H1 (cell line): ENCODE measurements at regions not wholly inside any gene's neighbourhood (a gene's known extent, or its start where the extent isn't known, plus 50 kb on each side); places are given as distances from the start of the nearest gene placed in this dataset.

Experiments used
- CTCF ChIA-PET: fragments of 300-600 bp; sonication (Branson Sonifier 250); formaldehyde crosslinking; loops from one replicate; lab custom pipeline; 2021; ENCODE audit not compliant: partially characterized antibody; lab: Charles Lee
- POLR2A ChIA-PET: fragments of 300-600 bp; sonication (Branson Sonifier 250); formaldehyde crosslinking; loops from one replicate; lab custom pipeline; 2021; ENCODE audit warnings: inconsistent platforms; ENCODE audit not compliant: partially characterized antibody; lab: Charles Lee
- DNase-seq, 2 experiments: peaks; one replicate each; pipeline versions ENCODE4 v3.0.0 to v3.0.0-alpha.2; 2010 to 2022; ENCODE audit warnings: low spot score in 2 of 2, low read depth in 1 of 2, mixed read lengths in 1 of 2
- FAIRE-seq: peaks from 2 replicates; lab custom pipeline; 2011; peaks lifted over from hg19 to GRCh38; lab: Jason Lieb, UNC
- H2AFZ ChIP-seq: 2 replicates; pipeline ENCODE4 v1.8.1; 2012; ENCODE audit warnings: low read length, inconsistent platforms
- H2AK5ac ChIP-seq: 2 replicates; pipeline ENCODE4 v1.6.1; 2013; ENCODE audit warnings: low read depth, low read length
- H2BK120ac ChIP-seq: replicated peaks from 2 replicates; pipeline ENCODE3; 2013; ENCODE audit warnings: low read depth, low read length, inconsistent platforms
- H2BK12ac ChIP-seq: 2 replicates; pipeline ENCODE4 v1.6.1; 2013; ENCODE audit warnings: low read depth, low read length
- H2BK15ac ChIP-seq: 2 replicates; pipeline ENCODE4 v1.6.1; 2013; ENCODE audit warnings: low read length
- H2BK20ac ChIP-seq: 2 replicates; pipeline ENCODE4 v1.6.1; 2013; ENCODE audit warnings: low read length
- H2BK5ac ChIP-seq: 2 replicates; pipeline ENCODE4 v1.6.1; 2013; ENCODE audit warnings: low read depth, low read length
- H3K14ac ChIP-seq: 2 replicates; pipeline ENCODE4 v1.6.1; 2013; ENCODE audit warnings: inconsistent platforms; ENCODE audit not compliant: insufficient read length
- H3K18ac ChIP-seq: 2 replicates; pipeline ENCODE4 v1.6.1; 2013; ENCODE audit warnings: low read length; ENCODE audit errors: extremely low read depth
- H3K23ac ChIP-seq: 2 replicates; pipeline ENCODE4 v1.6.1; 2013; ENCODE audit warnings: inconsistent platforms; ENCODE audit not compliant: insufficient read length
- H3K23me2 ChIP-seq: 2 replicates; pipeline ENCODE4 v1.6.1; 2013; ENCODE audit warnings: low read depth, low read length
- H3K27ac ChIP-seq: 2 replicates; pipeline ENCODE4 v1.6.1; 2011; ENCODE audit warnings: low read depth, low read length, inconsistent platforms
- H3K27me3 ChIP-seq, 4 experiments: replicated peaks in 1 of 4; 1 replicate in 1 of 4; 2 replicates in 3 of 4; pipeline versions ENCODE4 v1.6.1 to v1.8.1; 2011 to 2013; ENCODE audit warnings: low read length in 3 of 4, mild to moderate bottlenecking in 3 of 4, inconsistent platforms in 2 of 4, mixed read lengths in 2 of 4, moderate library complexity in 1 of 4; ENCODE audit not compliant: control insufficient read depth in 3 of 4, insufficient read depth in 3 of 4; ENCODE audit errors: extremely low read depth in 1 of 4
- H3K36me3 ChIP-seq, 4 experiments: 2 replicates each; pipeline versions ENCODE4 v1.6.1 to v1.8.1; 2011 to 2013; ENCODE audit warnings: mild to moderate bottlenecking in 4 of 4, low read length in 3 of 4, moderate library complexity in 2 of 4, control low read depth in 1 of 4, inconsistent platforms in 1 of 4; ENCODE audit not compliant: insufficient read depth in 4 of 4, control insufficient read depth in 2 of 4
- H3K4ac ChIP-seq: replicated peaks from 2 replicates; pipeline ENCODE3; 2013; ENCODE audit warnings: low read length, low read depth, mixed read lengths, inconsistent platforms; ENCODE audit not compliant: insufficient read length
- H3K4me1 ChIP-seq, 4 experiments: replicated peaks in 1 of 4; 1 replicate in 1 of 4; 2 replicates in 3 of 4; pipeline versions ENCODE4 v1.6.1 to v1.8.1; 2011 to 2013; ENCODE audit warnings: low read length in 3 of 4, inconsistent platforms in 2 of 4, mixed read lengths in 1 of 4; ENCODE audit not compliant: insufficient read depth in 4 of 4, control insufficient read depth in 3 of 4
- H3K4me2 ChIP-seq, 2 experiments: 2 replicates each; pipeline versions ENCODE4 v1.6.1 to v1.8.1; 2011 to 2013; ENCODE audit warnings: low read depth in 2 of 2, low read length in 2 of 2, control low read depth in 1 of 2, inconsistent platforms in 1 of 2, mild to moderate bottlenecking in 1 of 2; ENCODE audit not compliant: insufficient read depth in 1 of 2
- H3K4me3 ChIP-seq, 4 experiments: fragments of 200-600, 300-600 bp in 1 of 4; sonication (generic), shearing (Covaris generic), sonication (Bioruptor Twin) in 1 of 4; 2 replicates each; pipeline versions ENCODE4 v1.5.1 to v1.8.1; 2011 to 2016; ENCODE audit warnings: low read length in 4 of 4, low read depth in 3 of 4, control low read depth in 2 of 4, inconsistent platforms in 2 of 4, mild to moderate bottlenecking in 2 of 4, mixed read lengths in 1 of 4, moderate library complexity in 1 of 4; ENCODE audit not compliant: insufficient read depth in 2 of 4; ENCODE audit errors: extremely low read depth in 1 of 4
- H3K56ac ChIP-seq: replicated peaks from 2 replicates; pipeline ENCODE3; 2013; ENCODE audit warnings: low read depth, mild to moderate bottlenecking, mixed read lengths, low read length, inconsistent platforms; ENCODE audit not compliant: insufficient read length
- H3K79me1 ChIP-seq: 2 replicates; pipeline ENCODE4 v1.6.1; 2013; ENCODE audit warnings: low read depth, low read length, control low read depth
- H3K79me2 ChIP-seq, 2 experiments: 2 replicates each; pipeline versions ENCODE4 v1.6.1 to v1.8.1; 2012 to 2013; ENCODE audit warnings: low read length in 2 of 2, mild to moderate bottlenecking in 2 of 2, inconsistent platforms in 1 of 2; ENCODE audit not compliant: insufficient read depth in 2 of 2, control insufficient read depth in 1 of 2
- H3K9ac ChIP-seq, 4 experiments: replicated peaks in 1 of 4; 1 replicate in 1 of 4; 2 replicates in 3 of 4; pipeline versions ENCODE4 v1.6.1 to v1.8.1; 2011 to 2013; ENCODE audit warnings: low read depth in 3 of 4, low read length in 3 of 4, control low read depth in 2 of 4, mild to moderate bottlenecking in 2 of 4, moderate library complexity in 2 of 4, inconsistent platforms in 1 of 4; ENCODE audit errors: extremely low read depth in 1 of 4
- H3K9me3 ChIP-seq, 2 experiments: 2 replicates each; pipeline versions ENCODE4 v1.6.1 to v1.8.1; 2012 to 2013; ENCODE audit warnings: mild to moderate bottlenecking in 2 of 2, moderate library complexity in 2 of 2, control low read depth in 1 of 2, inconsistent platforms in 1 of 2, low read depth in 1 of 2, low read length in 1 of 2, mixed read lengths in 1 of 2; ENCODE audit not compliant: insufficient read depth in 2 of 2
- H4K20me1 ChIP-seq, 2 experiments: replicated peaks in 1 of 2; 2 replicates each; pipeline versions ENCODE3 to v1.8.1; 2011 to 2013; ENCODE audit warnings: inconsistent platforms in 2 of 2, low read length in 2 of 2, mild to moderate bottlenecking in 1 of 2; ENCODE audit not compliant: insufficient read depth in 2 of 2, control insufficient read depth in 1 of 2
- H4K5ac ChIP-seq: 2 replicates; pipeline ENCODE4 v1.6.1; 2013; ENCODE audit warnings: low read length, low read depth, mixed read lengths, inconsistent platforms; ENCODE audit not compliant: insufficient read length
- H4K8ac ChIP-seq: 2 replicates; pipeline ENCODE4 v1.8.0; 2013; ENCODE audit warnings: mild to moderate bottlenecking, moderate library complexity, low read length, inconsistent platforms; ENCODE audit not compliant: insufficient read depth; ENCODE audit errors: extremely low read depth
- H4K91ac ChIP-seq: replicated peaks from 2 replicates; pipeline ENCODE3; 2013; ENCODE audit warnings: low read length, mixed read lengths, inconsistent platforms; ENCODE audit not compliant: insufficient read length
- ATF3 ChIP-seq: IDR thresholded peaks from 2 replicates; pipeline ENCODE4 v1.6.1; 2011; ENCODE audit warnings: low read depth, mild to moderate bottlenecking, low read length; ENCODE audit not compliant: insufficient read depth
- CBX8 ChIP-seq: fragments of 300-800, 300-1000 bp; sonication (generic); IDR thresholded peaks from 2 replicates; pipeline ENCODE4 v1.7.1; 2016; ENCODE audit warnings: low read depth, low read length, borderline replicate concordance
- CEBPB ChIP-seq: IDR thresholded peaks from 2 replicates; pipeline ENCODE4 v1.6.1; 2012; ENCODE audit warnings: low read depth, low read length
- CHD1 ChIP-seq: IDR thresholded peaks from 2 replicates; pipeline ENCODE4 v1.6.1; 2012; ENCODE audit warnings: low read depth, low read length, improper control_type of control experiment
- CREB1 ChIP-seq: IDR thresholded peaks from 2 replicates; pipeline ENCODE4 v1.6.1; 2012; ENCODE audit warnings: inconsistent platforms
- CTBP2 ChIP-seq: IDR thresholded peaks from 2 replicates; pipeline ENCODE4 v1.7.0; 2011; ENCODE audit warnings: borderline replicate concordance, mild to moderate bottlenecking, moderate library complexity, mixed read lengths, low read length; ENCODE audit not compliant: insufficient read depth, insufficient read length
- EGR1 ChIP-seq: IDR thresholded peaks from 2 replicates; pipeline ENCODE4 v1.6.1; 2011; ENCODE audit warnings: low read depth, low read length, borderline replicate concordance
- MAFK ChIP-seq: IDR thresholded peaks from 2 replicates; pipeline ENCODE4 v1.6.1; 2012; ENCODE audit warnings: low read depth, mild to moderate bottlenecking, improper control_type of control experiment, low read length
- POLR2AphosphoS5 ChIP-seq: IDR thresholded peaks from 2 replicates; pipeline ENCODE4 v1.6.1; 2011; ENCODE audit warnings: low read depth, low read length
- POU5F1 ChIP-seq: IDR thresholded peaks from 2 replicates; pipeline ENCODE4 v1.6.1; 2011; ENCODE audit warnings: low read depth, mild to moderate bottlenecking, low read length, moderate library complexity
- RFX5 ChIP-seq: IDR thresholded peaks from 2 replicates; pipeline ENCODE4 v1.6.1; 2011; ENCODE audit warnings: low read depth, low read length, improper control_type of control experiment, borderline replicate concordance
- SP1 ChIP-seq: IDR thresholded peaks from 2 replicates; pipeline ENCODE4 v1.6.1; 2011; ENCODE audit warnings: low read depth, low read length
- SP4 ChIP-seq: IDR thresholded peaks from 2 replicates; pipeline ENCODE4 v1.6.1; 2012; ENCODE audit warnings: low read length, inconsistent platforms
- WGBS, 2 experiments: shearing (Covaris generic) in 1 of 2; methylation state at CpG; one replicate each; pipeline versions ENCODE4 v1.1.6 to v1.1.7; 2013 to 2015; ENCODE audit warnings: low lambda C conversion rate in 2 of 2, mixed read lengths in 2 of 2, inconsistent platforms in 1 of 2, low coverage in 1 of 2, missing lambda C conversion rate in 1 of 2; ENCODE audit not compliant: insufficient replicate concordance in 2 of 2, insufficient coverage in 1 of 2, insufficient read length in 1 of 2; ENCODE audit errors: extremely low coverage in 1 of 2, missing lambda C conversion rate in 1 of 2; 5-methylcytosine and 5-hydroxymethylcytosine counted together

DNA sequence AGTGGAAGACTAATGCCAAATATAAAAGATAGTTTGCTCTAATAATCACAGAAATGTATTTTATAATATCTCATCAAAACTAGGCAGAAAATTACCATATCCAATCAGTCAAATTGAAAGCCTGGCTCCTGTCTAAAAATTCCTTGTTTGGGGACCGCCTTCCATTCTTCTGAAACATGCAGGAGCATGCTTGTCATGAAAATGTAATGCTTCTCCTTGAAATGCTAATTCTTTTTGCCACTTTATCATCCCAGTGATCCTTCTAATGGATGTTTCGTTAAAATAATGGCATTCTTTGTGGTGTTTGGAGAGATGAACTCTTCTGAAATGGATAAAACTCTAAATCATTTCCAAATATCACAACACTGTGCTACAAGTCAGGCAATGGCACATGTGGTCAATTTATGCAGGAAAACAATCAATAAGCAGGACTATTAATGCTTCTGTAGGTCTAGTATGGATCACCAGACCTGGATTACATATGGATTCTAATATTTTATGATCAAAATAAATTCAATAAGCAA lies 1039.1 kb upstream of the NXPH2 start:
- Histone ChIP-seq H3K9ac (no peak overlapping the region), H4K20me1 (no peaks in the 10 kb centered on the region), H3K4me3 (no peak overlapping the region), H2BK120ac (no peak overlapping the region), H2BK20ac (no peak overlapping the region), H3K79me2 (no peaks in the 10 kb centered on the region), H2AFZ (no peak overlapping the region; the same call in 1 of the 2 replicates), H3K27me3 (no peaks in the 10 kb centered on the region), H2BK5ac (no peak overlapping the region), H3K4me1 (no peaks in the 10 kb centered on the region), H3K36me3 (no peaks in the 10 kb centered on the region), H2AK5ac (no peak overlapping the region), H3K56ac (no peak overlapping the region), H3K79me1 (no peaks in the 10 kb centered on the region), H4K8ac (no peak overlapping the region), H3K23ac (no peak overlapping the region), H3K27ac (no peak overlapping the region), H2BK12ac (no peak overlapping the region), H3K4me2 (no peak overlapping the region), H3K4ac (no peak overlapping the region), H4K5ac (no peak overlapping the region), H3K9me3 (no peaks in the 10 kb centered on the region), H3K18ac (no peak overlapping the region), H3K14ac (no peak overlapping the region), H4K91ac (no peak overlapping the region), H3K23me2 (no peaks in the 10 kb centered on the region), H2BK15ac (no peak overlapping the region)
- FAIRE-seq (no peak), DNase-seq (no peak)
- TF ChIP-seq POLR2AphosphoS5 (no peak), RFX5 (no peak), CHD1 (no peak), CBX8 (no peak), MAFK (no peak), SP4 (no peak), EGR1 (no peak), CTBP2 (no peak), SP1 (no peak), CEBPB (no peak), POU5F1 (no peak), ATF3 (no peak), CREB1 (no peak)
- ChIA-PET CTCF (interaction anchor here (1.0 kb wide), 1 partner anchor 15 kb away, joined by 5 read pairs; no protein-coding TSS in a partner anchor), POLR2A (no interaction called here)
- whole genome bisulfite sequencing, 2 experiments: 44% methylated on average over 2 of the region's 2 CpGs; no CpG with 5 or more reads in 1 of the 2 experiments
